Germinal center (tissue), 1 donor: ENCODE measurements at regions not wholly inside any gene's neighbourhood (a gene's known extent, or its start where the extent isn't known, plus 50 kb on each side); places are given as distances from the start of the nearest gene placed in this dataset.
"Not testable (repeated sequence)": the region's sequence is repeated elsewhere in the genome, so short reads cannot be mapped to it uniquely, and the experiment has no call there.

Source experiments
- DNase-seq: peaks from one replicate; pipeline ENCODE4 v3.0.0; 2012; ENCODE audit warnings: mixed read lengths, low spot score

DNA sequence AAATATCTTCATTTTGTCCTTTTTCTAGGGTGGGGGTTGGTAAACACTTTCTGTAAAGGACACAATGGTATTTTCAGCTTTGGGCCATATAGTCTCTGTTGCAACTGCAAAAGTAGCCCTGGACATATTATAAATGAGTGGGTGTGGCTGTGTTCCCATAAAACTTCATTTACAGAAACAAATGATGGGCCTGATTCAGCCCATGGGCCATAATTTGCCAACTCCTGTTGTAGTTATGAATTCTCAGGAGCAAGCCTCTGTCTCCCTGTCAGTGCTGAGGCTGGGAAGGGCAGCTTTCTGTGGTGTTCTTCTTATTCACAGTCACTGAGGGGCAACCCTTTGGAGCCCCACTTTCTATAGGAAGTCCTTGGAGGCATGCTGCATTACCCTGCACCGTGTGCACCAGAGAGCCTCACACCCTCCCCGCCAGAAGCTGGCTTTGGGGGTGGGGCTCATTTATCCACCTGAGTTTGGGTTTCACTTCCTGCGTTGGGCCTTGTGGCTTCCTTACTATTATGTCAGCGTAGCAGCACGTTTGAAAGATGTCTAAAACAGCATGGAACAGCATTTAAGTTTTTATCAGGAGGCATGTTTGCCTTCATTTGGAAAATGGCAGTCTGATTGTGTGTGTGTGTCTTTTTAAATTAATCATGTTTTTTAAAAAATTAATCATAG lies 60.8 kb upstream of the FAN1 start:
- DNase-seq, result peak; percentile 12

DNA sequence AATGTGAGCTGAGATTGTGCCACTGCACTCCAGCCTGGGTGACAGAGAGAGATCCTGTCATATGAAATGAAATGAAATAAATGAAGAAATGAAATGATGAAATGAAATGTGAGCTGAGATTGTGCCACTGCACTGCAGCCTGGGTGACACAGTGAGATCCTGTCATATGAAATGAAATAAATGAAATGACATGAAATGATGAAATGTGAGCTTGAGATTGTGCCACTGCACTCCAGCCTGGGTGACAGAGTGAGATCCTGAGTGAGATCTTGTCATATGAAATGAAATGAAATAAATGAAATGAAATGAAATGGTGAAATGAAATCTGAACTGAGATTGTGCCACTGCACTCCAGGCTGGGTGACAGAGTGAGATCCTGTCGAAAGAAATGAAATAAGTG lies 58.2 kb upstream of the FAN1 start:
- not testable (repeated sequence) for DNase-seq
